ENCODE measurements at regions not wholly inside any gene's neighbourhood (a gene's known extent, or its start where the extent isn't known, plus 50 kb on each side); places are given as distances from the start of the nearest gene placed in this dataset.

- Mint-ChIP-seq H3K9me3 (peaks cover 5% of the 10 kb centered on the region), H3K4me3 (peak overlapping the region; percentile 62), H3K36me3 (ENCODE audit: low read depth) (no peaks in the 10 kb centered on the region), H3K4me1 (peaks cover 20% of the 10 kb centered on the region), H3K27me3 (no peaks in the 10 kb centered on the region), H3K27ac (peak overlapping the region; percentile 90)
- ATAC-seq (ENCODE audit: low read depth) (no peak), DNase-seq (no peak)
- ChIA-PET POLR2A (no interaction called here), CTCF (no interaction called here)
- intact Hi-C loops (cut with micrococcal nuclease), result loop anchor here (5.0 to 10.0 kb wide), 2 partner anchors 131 to 1406 kb away; no protein-coding TSS in a partner anchor
- no peak for TF ChIP-seq CTCF (IDR thresholded peaks at IDR 0.05)
These were observed 136.6 kb upstream of the DMAC1 start for GRCh38 chr9:7936163-7936562.

GRCh38 chr9:7935681-7936080 is 136.1 kb upstream of the DMAC1 start:
- CTCF ChIA-PET, result no interaction called here

GRCh38 chr9:7932767-7933166 is 133.2 kb upstream of the DMAC1 start:
- CTCF ChIA-PET, result no interaction called here
- Mint-ChIP-seq H3K9me3 (no peaks in the 10 kb centered on the region), H3K27me3 (no peaks in the 10 kb centered on the region), H3K4me3 (no peak overlapping the region), H3K4me1 (peaks cover 20% of the 10 kb centered on the region), H3K36me3 (ENCODE audit: low read depth) (no peaks in the 10 kb centered on the region), H3K27ac (no peak overlapping the region)
- no peak for TF ChIP-seq CTCF (IDR thresholded peaks at IDR 0.05)
- POLR2A ChIA-PET, result no interaction called here
- no peak for DNase-seq
- intact Hi-C loops (cut with micrococcal nuclease), result loop anchor here (10.0 kb wide), 1 partner anchor 128 kb away; no protein-coding TSS in a partner anchor
- ATAC-seq (ENCODE audit: low read depth), result no peak

More at GRCh38 chr9:7935681-7936080, 136.1 kb upstream of the DMAC1 start:
- POLR2A ChIA-PET, result no interaction called here
- DNase-seq (no peak), ATAC-seq (ENCODE audit: low read depth) (peak; percentile 90)
- peak overlapping the region; percentile 90 for H3K27ac Mint-ChIP-seq
- H3K4me1 Mint-ChIP-seq, result peaks cover 20% of the 10 kb centered on the region
- intact Hi-C loops (cut with micrococcal nuclease), result loop anchor here (1.0 to 10.0 kb wide), 3 partner anchors 41 to 1407 kb away; no protein-coding TSS in a partner anchor
- no peak for TF ChIP-seq CTCF (IDR thresholded peaks at IDR 0.05)
- peak overlapping the region; percentile 62 for H3K4me3 Mint-ChIP-seq
- H3K27me3 Mint-ChIP-seq, result no peaks in the 10 kb centered on the region
- H3K9me3 Mint-ChIP-seq, result peaks cover 5% of the 10 kb centered on the region
- no peaks in the 10 kb centered on the region for H3K36me3 Mint-ChIP-seq (ENCODE audit: low read depth)

GRCh38 chr9:7930613-7931012 is 131.0 kb upstream of the DMAC1 start:
- DNase-seq, result no peak
- H3K27ac Mint-ChIP-seq, result no peak overlapping the region

More at GRCh38 chr9:7930613-7931012, 131.0 kb upstream of the DMAC1 start:
- ATAC-seq (ENCODE audit: low read depth), result no peak
- H3K4me3 Mint-ChIP-seq, result no peak overlapping the region
- no peaks in the 10 kb centered on the region for H3K36me3 Mint-ChIP-seq (ENCODE audit: low read depth)
- ChIA-PET CTCF (no interaction called here), POLR2A (no interaction called here)
- peaks cover 8% of the 10 kb centered on the region for H3K4me1 Mint-ChIP-seq
- no peak for TF ChIP-seq CTCF (IDR thresholded peaks at IDR 0.05)
- no peaks in the 10 kb centered on the region for H3K9me3 Mint-ChIP-seq
- H3K27me3 Mint-ChIP-seq, result no peaks in the 10 kb centered on the region
- intact Hi-C loops (cut with micrococcal nuclease), result loop anchor here (10.0 kb wide), 1 partner anchor 126 kb away; no protein-coding TSS in a partner anchor
